ENCODE measurements at regions not wholly inside any gene's neighbourhood (a gene's known extent, or its start where the extent isn't known, plus 50 kb on each side); places are given as distances from the start of the nearest gene placed in this dataset.

- H3K9me1 ChIP-seq (ENCODE audit: control insufficient read depth, extremely low read depth, insufficient read depth, low read length): no peaks in the 10 kb centered on the region
- no peaks in the 10 kb centered on the region for H4K20me1 ChIP-seq (ENCODE audit: control insufficient read depth, extremely low read depth, insufficient read depth, low read length)
- no peaks in the 10 kb centered on the region for H3K27me3 ChIP-seq (ENCODE audit: control insufficient read depth, extremely low read depth, insufficient read depth, low read length)
- no peak overlapping the region for H2AFZ ChIP-seq (ENCODE audit: control insufficient read depth, low read length)
- no peaks in the 10 kb centered on the region for H3K79me2 ChIP-seq (ENCODE audit: control insufficient read depth, insufficient read depth, low read length)
- H3K4me2 ChIP-seq (ENCODE audit: control insufficient read depth, extremely low read depth, insufficient read depth, low read depth, low read length): no peak overlapping the region
- H3K4me3 ChIP-seq (ENCODE audit: control insufficient read depth in 2 of 3, extremely low read depth in 1 of 3, insufficient read depth in 2 of 3, low read depth in 1 of 3, low read length in 3 of 3): no peak overlapping the region
- no peaks in the 10 kb centered on the region for H3K4me1 ChIP-seq (ENCODE audit: control insufficient read depth, extremely low read depth, insufficient read depth, low read length)
- no peaks in the 10 kb centered on the region for H3K9me3 ChIP-seq (ENCODE audit: control insufficient read depth, low read depth, low read length)
- no peak for FAIRE-seq
- H3K36me3 ChIP-seq (ENCODE audit: control insufficient read depth in 2 of 2, extremely low read depth in 1 of 2, insufficient read depth in 2 of 2, low read length in 2 of 2): no peaks in the 10 kb centered on the region
- H3K9ac ChIP-seq (ENCODE audit: control insufficient read depth, extremely low read depth, insufficient read depth, low read length): no peak overlapping the region
- no peak for TF ChIP-seq CTCF (optimal IDR thresholded peaks at IDR 0.05 in 1 of 3, IDR thresholded peaks at IDR 0.05 in 1 of 3, conservative IDR thresholded peaks at IDR 0.05 in 1 of 3; ENCODE audit: extremely low read depth in 1 of 3, insufficient read depth in 2 of 3, low read length in 3 of 3)
- TF ChIP-seq EZH2 (IDR thresholded peaks at IDR 0.05; ENCODE audit: low read length): no peak
- DNase-seq (ENCODE audit: low read depth, low spot score): no peak
- dilution Hi-C loops (cut with MboI; ENCODE audit: extremely low pct_ligation_motif_present, low sequenced_read_pairs): no loop called here
- no peak overlapping the region for H3K27ac ChIP-seq (ENCODE audit: control insufficient read depth, insufficient read depth, low read length)
These were observed 618.6 kb upstream of the CPEB2 start for GRCh38 chr4:14383652-14384051.

GRCh38 chr4:14384824-14385223 lies 617.5 kb upstream of the CPEB2 start:
- no peak for FAIRE-seq
- H3K79me2 ChIP-seq (ENCODE audit: control insufficient read depth, insufficient read depth, low read length): no peaks in the 10 kb centered on the region

More at GRCh38 chr4:14384824-14385223, 617.5 kb upstream of the CPEB2 start:
- Histone ChIP-seq H2AFZ (ENCODE audit: control insufficient read depth, low read length) (no peak overlapping the region), H3K9ac (ENCODE audit: control insufficient read depth, extremely low read depth, insufficient read depth, low read length) (no peak overlapping the region), H4K20me1 (ENCODE audit: control insufficient read depth, extremely low read depth, insufficient read depth, low read length) (no peaks in the 10 kb centered on the region), H3K27me3 (ENCODE audit: control insufficient read depth, extremely low read depth, insufficient read depth, low read length) (no peaks in the 10 kb centered on the region), H3K36me3 (ENCODE audit: control insufficient read depth in 2 of 2, extremely low read depth in 1 of 2, insufficient read depth in 2 of 2, low read length in 2 of 2) (no peaks in the 10 kb centered on the region), H3K27ac (ENCODE audit: control insufficient read depth, insufficient read depth, low read length) (no peak overlapping the region), H3K4me3 (ENCODE audit: control insufficient read depth in 2 of 3, extremely low read depth in 1 of 3, insufficient read depth in 2 of 3, low read depth in 1 of 3, low read length in 3 of 3) (no peak overlapping the region), H3K4me1 (ENCODE audit: control insufficient read depth, extremely low read depth, insufficient read depth, low read length) (no peaks in the 10 kb centered on the region), H3K4me2 (ENCODE audit: control insufficient read depth, extremely low read depth, insufficient read depth, low read depth, low read length) (no peak overlapping the region), H3K9me1 (ENCODE audit: control insufficient read depth, extremely low read depth, insufficient read depth, low read length) (no peaks in the 10 kb centered on the region), H3K9me3 (ENCODE audit: control insufficient read depth, low read depth, low read length) (no peaks in the 10 kb centered on the region)
- dilution Hi-C loops (cut with MboI; ENCODE audit: extremely low pct_ligation_motif_present, low sequenced_read_pairs): no loop called here
- DNase-seq (ENCODE audit: low read depth, low spot score): no peak
- TF ChIP-seq CTCF (optimal IDR thresholded peaks at IDR 0.05 in 1 of 3, IDR thresholded peaks at IDR 0.05 in 1 of 3, conservative IDR thresholded peaks at IDR 0.05 in 1 of 3; ENCODE audit: extremely low read depth in 1 of 3, insufficient read depth in 2 of 3, low read length in 3 of 3) (no peak), EZH2 (IDR thresholded peaks at IDR 0.05; ENCODE audit: low read length) (no peak)
